SHP77 (cell line): ENCODE measurements at regions not wholly inside any gene's neighbourhood (a gene's known extent, or its start where the extent isn't known, plus 50 kb on each side); places are given as distances from the start of the nearest gene placed in this dataset.

Experiments used
- DNase-seq, 2 experiments: peaks; one replicate each; lab custom pipeline; 2025; lab: John Stamatoyannopoulos, UW

- DNase-seq: no peak
Observed at GRCh38 chr6:113292646-113293422, 564.3 kb upstream of the MARCKS start.

DNA sequence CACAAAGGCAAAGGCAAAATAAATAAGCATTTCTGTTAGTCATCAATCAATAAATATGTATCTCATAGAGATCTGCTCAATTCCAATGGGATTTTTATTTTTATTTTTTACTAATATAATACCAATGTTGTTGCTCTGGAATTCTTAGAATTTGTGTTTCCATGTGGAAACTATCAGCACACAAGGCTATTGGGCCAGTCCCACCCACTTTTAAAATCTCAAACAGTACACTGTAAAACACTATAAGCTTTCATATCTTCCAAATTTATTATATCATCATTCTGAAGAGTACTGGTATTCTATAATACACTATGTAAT lies 563.8 kb upstream of the MARCKS start:
- no peak for DNase-seq

- no peak for DNase-seq
Observed at GRCh38 chr6:113299531-113299930, 557.6 kb upstream of the MARCKS start.

GRCh38 chr6:113301651-113302050 lies 555.5 kb upstream of the MARCKS start:
- no peak for DNase-seq

DNA sequence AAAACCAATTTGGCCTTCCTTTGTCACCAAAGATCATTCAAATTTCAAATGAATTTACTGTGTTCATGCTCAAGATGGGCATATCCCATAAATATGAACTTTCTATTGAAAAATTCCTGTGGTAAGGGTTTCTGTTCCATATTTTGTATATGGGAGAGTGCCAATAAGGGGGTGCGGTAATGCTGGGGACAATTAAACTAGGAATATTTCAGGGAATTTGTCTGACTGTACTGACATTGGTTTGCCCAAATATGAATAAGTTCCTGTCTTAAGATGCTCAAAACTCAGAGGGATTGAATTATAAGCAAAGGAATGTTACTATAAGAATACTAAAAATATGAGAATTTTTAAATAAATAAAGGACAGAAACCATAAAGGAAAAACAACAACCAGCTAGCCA lies 553.0 kb upstream of the MARCKS start:
- DNase-seq: no peak

DNA sequence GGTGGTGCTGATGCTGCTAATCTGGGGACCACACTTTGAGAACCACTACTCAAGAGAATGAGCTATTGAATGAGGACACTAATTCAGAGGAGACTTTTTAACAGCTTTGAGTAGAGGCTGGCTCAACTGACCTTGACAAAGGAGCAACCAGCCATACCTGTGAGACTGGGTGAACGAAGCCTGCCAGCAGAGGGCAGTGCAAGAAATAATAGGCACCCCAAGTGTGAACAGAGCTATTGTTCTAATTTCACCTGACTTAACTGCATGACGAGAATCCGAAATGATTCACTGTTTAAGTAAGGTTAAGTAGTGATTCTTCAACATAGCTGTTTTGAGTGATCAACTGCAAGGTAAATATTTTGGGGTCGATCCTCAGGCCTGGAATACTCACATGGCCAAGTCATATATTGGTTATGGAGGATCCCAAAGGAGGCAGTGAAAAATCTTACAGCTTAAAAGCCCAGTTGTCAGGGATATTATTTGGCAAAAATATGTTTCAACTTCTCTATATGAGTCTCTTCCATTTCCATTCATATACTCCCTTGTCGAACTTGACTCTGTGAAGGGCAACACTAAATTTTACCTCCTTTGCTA lies 550.5 kb upstream of the MARCKS start:
- DNase-seq: no peak

GRCh38 chr6:113308266-113308665 lies 548.9 kb upstream of the MARCKS start:
- DNase-seq: no peak

DNA sequence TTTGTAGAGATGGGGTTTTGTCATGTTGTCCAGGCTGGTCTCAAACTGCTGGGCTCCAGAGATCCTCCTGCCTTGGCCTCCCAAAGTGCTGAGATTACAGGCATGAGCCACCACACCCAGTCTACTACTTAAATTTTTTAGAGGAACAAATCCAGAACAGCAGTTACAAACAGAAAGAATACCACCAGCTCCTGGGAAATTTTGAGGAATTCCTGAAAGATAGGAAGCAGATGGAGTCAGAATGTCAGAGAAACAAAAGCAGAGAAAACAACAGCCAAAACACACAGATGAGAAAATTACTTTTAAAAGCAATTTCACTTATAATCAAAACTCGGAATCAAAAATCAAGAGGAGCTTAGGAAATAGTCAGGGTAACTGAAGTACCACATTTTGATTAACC lies 543.3 kb upstream of the MARCKS start:
- DNase-seq: no peak

GRCh38 chr6:113315165-113315564 lies 542.0 kb upstream of the MARCKS start:
- DNase-seq: no peak

DNA sequence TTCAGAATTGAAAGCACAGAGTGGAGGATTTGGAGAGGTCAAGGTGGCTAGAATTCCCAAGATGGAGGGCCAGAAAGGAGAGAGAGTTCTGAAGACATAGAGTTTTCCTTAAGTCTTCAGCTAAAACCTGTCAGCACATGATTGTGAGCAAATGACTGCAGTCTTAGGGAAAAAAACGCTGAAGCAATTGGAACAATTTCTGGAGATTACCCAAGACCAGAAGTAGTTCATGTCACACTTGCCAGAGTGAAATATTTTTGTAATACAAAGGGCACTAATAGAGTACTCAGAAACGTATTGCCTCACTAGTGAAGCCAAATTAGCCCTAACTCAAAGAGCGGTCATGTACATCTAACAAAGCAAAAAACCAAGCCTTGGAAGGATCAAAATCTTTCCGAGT lies 541.3 kb upstream of the MARCKS start:
- no peak for DNase-seq

DNA sequence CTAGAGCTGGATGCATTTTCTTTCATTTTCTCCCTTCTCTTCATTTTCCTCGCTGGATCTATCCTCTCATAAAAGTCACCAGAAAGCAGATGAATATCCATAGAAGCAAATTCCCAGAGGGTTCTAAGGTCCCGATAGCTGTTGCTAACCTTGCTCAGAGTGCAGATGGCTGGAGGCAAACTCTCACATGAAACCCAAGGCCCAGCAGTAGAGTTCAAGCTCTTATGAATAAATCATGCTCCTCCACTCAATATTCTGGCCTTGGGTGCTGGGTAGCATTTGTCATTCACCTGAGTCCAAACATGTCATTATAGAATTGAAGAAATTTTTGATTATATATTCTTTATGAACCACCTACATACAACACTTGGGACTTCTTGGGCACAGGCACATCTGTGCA lies 539.7 kb upstream of the MARCKS start:
- DNase-seq: peak in 1 of 2 experiments; percentile 27

DNA sequence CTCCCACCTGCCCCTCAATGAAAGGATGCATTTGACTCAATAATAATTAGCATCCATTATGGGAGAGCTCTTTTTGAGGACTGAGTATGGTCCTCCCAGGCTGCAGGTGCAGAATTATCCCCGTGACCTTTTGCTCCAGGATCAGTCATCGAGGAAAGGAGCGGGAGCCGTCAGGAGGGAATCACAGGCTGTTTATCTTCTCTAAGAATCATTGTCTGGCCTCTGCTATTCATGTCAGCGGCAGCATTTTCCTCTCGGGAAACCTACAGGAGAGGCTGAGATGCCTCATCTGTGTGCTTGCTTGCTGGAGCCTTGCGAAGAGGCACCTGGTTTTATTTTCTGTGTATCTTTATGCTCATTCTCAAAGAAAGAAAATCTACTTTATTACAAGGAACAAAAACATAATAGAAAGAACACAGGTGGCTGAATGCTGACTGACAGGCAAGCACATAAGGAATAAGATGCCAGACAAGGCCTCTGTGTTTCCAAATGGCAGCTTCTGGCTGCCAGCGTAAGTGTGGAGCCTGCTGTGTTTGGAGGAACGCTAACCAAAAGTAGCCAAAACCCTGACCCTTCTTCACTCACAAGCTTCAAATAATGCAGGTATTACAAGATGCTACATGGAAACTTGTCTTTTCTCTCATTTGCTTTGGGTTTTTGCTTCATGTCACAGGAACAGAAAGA lies 539.1 kb upstream of the MARCKS start:
- DNase-seq: peak; percentile 31 to 46

- DNase-seq: peak in 1 of 2 experiments; percentile 17
Observed at GRCh38 chr6:113318575-113318917, 538.6 kb upstream of the MARCKS start.

DNA sequence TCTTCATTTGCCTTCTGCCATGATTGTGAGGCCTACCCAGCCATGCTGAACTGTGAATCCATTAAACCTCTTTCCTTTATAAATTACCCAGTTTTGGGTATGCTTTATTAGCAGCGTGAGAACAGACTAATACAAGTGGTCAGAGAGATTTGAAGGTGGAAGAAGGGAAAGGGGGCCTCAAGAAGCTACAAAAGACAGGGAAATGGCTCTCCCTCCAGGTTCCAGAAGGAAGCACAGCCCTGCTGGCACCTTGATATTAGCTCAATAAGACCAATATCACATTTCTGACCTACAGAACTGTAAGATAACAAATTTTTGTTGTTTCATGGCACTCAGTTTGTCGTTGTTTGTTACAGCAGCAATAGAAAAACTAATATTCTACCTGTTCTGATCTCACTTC lies 536.5 kb upstream of the MARCKS start:
- DNase-seq: no peak

- no peak for DNase-seq
Observed at GRCh38 chr6:113326781-113327180, 530.4 kb upstream of the MARCKS start.

DNA sequence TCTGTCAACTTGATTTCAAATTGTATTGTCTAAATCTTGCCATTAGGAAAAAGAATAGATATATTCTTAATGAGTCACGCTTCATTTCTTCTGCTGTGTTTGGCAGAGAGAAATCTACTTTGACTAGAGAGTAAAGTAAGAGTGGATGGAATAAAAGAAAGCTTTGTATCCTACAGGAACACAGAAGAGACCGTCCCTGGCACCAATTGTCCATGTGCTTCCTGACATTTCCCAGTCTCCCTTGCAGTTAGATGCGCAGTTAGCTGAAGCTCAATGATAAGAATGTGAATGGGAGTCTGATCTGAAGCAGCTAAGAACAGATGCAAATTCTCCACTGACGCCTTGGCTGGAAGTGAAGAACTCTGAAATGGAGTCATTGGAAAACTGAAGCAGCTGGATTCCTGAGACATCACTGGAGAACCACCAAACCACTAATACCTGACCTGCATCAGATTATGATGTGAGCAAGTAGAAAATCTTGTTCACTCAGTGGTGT lies 528.2 kb upstream of the MARCKS start:
- no peak for DNase-seq

- no peak for DNase-seq
Observed at GRCh38 chr6:113329942-113330635, 527.1 kb upstream of the MARCKS start.

DNA sequence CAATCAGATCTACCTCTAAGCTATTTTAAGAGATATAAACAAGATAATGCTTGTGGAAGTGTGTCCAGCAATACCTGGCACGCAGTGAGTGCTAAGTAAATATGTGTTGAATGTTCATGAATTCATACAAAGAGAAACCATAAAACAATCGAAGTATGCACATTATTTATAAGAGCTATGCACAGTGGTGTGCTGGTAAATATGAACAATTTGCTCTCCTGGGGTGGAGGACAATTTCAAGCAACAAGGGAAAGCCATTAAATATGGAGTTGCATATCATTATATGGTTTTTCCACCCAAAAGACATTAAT lies 526.6 kb upstream of the MARCKS start:
- DNase-seq: no peak

GRCh38 chr6:113331021-113331420 lies 526.1 kb upstream of the MARCKS start:
- no peak for DNase-seq

GRCh38 chr6:113338644-113339043 lies 518.5 kb upstream of the MARCKS start:
- DNase-seq: no peak

DNA sequence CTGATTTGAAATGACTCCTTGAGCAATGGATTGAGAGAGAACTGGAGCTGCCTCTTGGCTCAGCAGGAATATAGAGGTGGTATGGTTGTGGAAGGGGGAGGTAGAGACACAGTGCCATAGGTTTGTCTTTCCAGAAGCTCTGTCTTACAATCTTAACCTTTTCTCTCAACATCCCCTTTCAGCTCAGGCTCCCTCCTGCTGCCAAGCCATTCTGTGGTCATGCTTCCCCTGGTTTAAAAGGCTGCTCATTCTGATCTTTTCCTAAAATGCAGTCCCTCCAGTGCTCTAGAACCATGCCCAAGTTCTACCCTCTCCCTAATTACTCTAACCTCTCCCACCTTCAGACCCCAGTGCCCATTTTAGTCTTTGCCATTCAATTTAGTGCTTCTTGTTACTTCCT lies 517.9 kb upstream of the MARCKS start:
- DNase-seq: no peak

DNA sequence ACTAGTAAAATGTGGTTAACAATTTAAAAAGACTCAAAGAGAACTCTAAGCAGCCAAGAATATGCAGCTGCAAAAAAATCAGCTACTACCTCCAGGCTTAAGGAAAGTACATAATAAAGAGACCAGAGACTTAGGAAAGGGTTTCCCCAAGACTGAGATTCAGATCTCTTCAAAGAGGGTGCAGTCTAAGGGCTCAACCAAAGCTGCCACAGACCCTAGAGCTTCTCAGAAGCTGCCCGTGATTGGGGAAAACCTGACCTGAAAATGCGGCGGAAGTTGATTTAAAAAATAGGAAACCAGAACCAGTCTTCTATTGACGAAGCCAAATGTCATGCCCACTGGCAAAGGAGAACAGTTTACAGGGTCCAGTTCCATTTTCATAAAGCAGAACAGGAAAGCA lies 516.8 kb upstream of the MARCKS start:
- no peak for DNase-seq

DNA sequence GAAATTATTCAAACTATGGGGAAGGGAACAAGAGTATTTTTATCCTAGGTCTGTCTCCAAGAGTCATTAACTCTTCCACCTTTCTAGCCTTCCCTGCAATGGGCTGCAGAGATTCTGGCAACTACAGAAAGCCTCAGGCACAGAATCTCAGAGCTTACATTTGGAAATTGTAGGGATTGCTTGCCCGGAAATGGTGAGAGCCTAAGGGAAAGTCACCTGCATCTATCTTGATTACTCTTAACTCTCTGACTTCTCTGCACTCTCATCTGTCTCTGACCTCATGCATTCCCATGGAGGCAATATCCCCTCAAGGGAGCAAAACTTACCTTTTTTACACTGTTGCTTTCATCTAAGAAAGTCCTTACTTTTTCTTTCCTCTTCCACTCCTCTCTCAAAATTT lies 513.2 kb upstream of the MARCKS start:
- no peak for DNase-seq
